A549 (cell line): ENCODE measurements at regions not wholly inside any gene's neighbourhood (a gene's known extent, or its start where the extent isn't known, plus 50 kb on each side); places are given as distances from the start of the nearest gene placed in this dataset.

Experiments used
- ATAC-seq, 2 experiments: fragments of 200-7000 bp in 1 of 2; fragments of >200 bp in 1 of 2; cut with Nextera tagmentation in 1 of 2; cut with Tn5 transposase in 1 of 2; 3 replicates each; pipeline versions ENCODE4 v1.8.0 to v1.9.1; 2018 to 2020; ENCODE audit warnings: mild to moderate bottlenecking in 1 of 2, moderate library complexity in 1 of 2
- CTCF ChIA-PET: fragments of 300-600 bp; sonication (Branson Sonifier 250); formaldehyde crosslinking; extraction: SDS; loops from one replicate; lab custom pipeline; 2021; ENCODE audit warnings: antibody characterized with exemption, inconsistent platforms; lab: Yijun Ruan, JAX
- POLR2A ChIA-PET: fragments of 350-600 bp; formaldehyde crosslinking; extraction: SDS; loops from one replicate; lab custom pipeline; 2021; ENCODE audit warnings: antibody characterized with exemption, inconsistent platforms; lab: Yijun Ruan, JAX
- DNase-seq, 2 experiments: peaks; one replicate each; pipeline versions ENCODE4 v3.0.0 to v3.0.0-alpha.2; 2011 to 2016; ENCODE audit warnings: low read depth in 1 of 2, low spot score in 1 of 2
- FAIRE-seq: peaks from 2 replicates; lab custom pipeline; 2011; peaks lifted over from hg19 to GRCh38; lab: Jason Lieb, UNC
- H3K27ac ChIP-seq, 2 experiments: fragments of >200 bp; sonication (Bioruptor Twin); formaldehyde crosslinking; 3 replicates each; pipeline ENCODE4 v1.5.1; 2016 to 2017
- H3K4me1 ChIP-seq: fragments of >200 bp; sonication (Bioruptor Twin); formaldehyde crosslinking; 3 replicates; pipeline ENCODE4 v1.6.1; 2016
- H3K4me2 ChIP-seq: fragments of >200 bp; sonication (Bioruptor Twin); formaldehyde crosslinking; 3 replicates; pipeline ENCODE4 v1.6.1; 2016
- H3K4me3 ChIP-seq: fragments of >200 bp; sonication (Bioruptor Twin); formaldehyde crosslinking; 3 replicates; pipeline ENCODE4 v1.5.1; 2016
- H3K9me3 ChIP-seq: fragments of >200 bp; sonication (Bioruptor Twin); formaldehyde crosslinking; 3 replicates; pipeline ENCODE4 v1.6.1; 2016
- BHLHE40 ChIP-seq: IDR thresholded peaks from 2 replicates; pipeline ENCODE4 v1.6.1; 2012; ENCODE audit warnings: low read depth, low read length, inconsistent platforms
- CBX8 ChIP-seq: fragments of 200-600 bp; sonication (generic); IDR thresholded peaks from 2 replicates; pipeline ENCODE4 v1.6.1; 2016
- EHF ChIP-seq: fragments of 250-450 bp; sonication (Bioruptor Pico); IDR thresholded peaks from 2 replicates; pipeline ENCODE4 v1.5.0; 2020; ENCODE audit warnings: mild to moderate bottlenecking
- EP300 ChIP-seq, 2 experiments: fragments of >200 bp; sonication (Bioruptor Twin); formaldehyde crosslinking; IDR thresholded peaks; 2 replicates in 1 of 2; 3 replicates in 1 of 2; pipeline ENCODE4 v1.6.1; 2016 to 2017
- FOSB ChIP-seq: fragments of 250-450 bp; sonication (Bioruptor Pico); IDR thresholded peaks from 2 replicates; pipeline ENCODE4 v1.5.0; 2020; ENCODE audit warnings: mild to moderate bottlenecking, moderate library complexity
- FOSL2 ChIP-seq, 2 experiments: fragments of 450-650 bp in 1 of 2; fragments of >200 bp in 1 of 2; sonication (Bioruptor Twin) in 1 of 2; formaldehyde crosslinking; IDR thresholded peaks; 2 replicates each; pipeline versions ENCODE4 v1.5.0 to v1.6.1; 2016 to 2020; ENCODE audit warnings: mild to moderate bottlenecking in 1 of 2, moderate library complexity in 1 of 2
- HOXB13 ChIP-seq: fragments of 250-450 bp; sonication (Bioruptor Pico); IDR thresholded peaks from 2 replicates; pipeline ENCODE4 v1.5.0; 2020; ENCODE audit warnings: low read depth, mild to moderate bottlenecking, moderate library complexity
- MAZ ChIP-seq: fragments of 150-350 bp; IDR thresholded peaks from 2 replicates; pipeline ENCODE4 v1.6.1; 2014; ENCODE audit warnings: antibody characterized with exemption, low read depth, low read length, borderline replicate concordance
- RAD21 ChIP-seq, 2 experiments: fragments of >200 bp in 1 of 2; sonication (Bioruptor Twin) in 1 of 2; formaldehyde crosslinking in 1 of 2; IDR thresholded peaks in 1 of 2; conservative IDR thresholded peaks in 1 of 2; 2 replicates in 1 of 2; 3 replicates in 1 of 2; pipeline ENCODE4 v1.6.1; 2012 to 2018; ENCODE audit warnings: inconsistent platforms in 1 of 2
- RCOR1 ChIP-seq: fragments of 150-350 bp; IDR thresholded peaks from 2 replicates; pipeline ENCODE4 v1.6.1; 2014; ENCODE audit warnings: antibody characterized with exemption, low read length, low read depth
- SREBF2 ChIP-seq: fragments of 450-650 bp; IDR thresholded peaks from 2 replicates; pipeline ENCODE4 v1.6.1; 2014; ENCODE audit warnings: mild to moderate bottlenecking, moderate library complexity
- ZSCAN20 ChIP-seq: fragments of 250-450 bp; sonication (Bioruptor Pico); IDR thresholded peaks from 2 replicates; pipeline ENCODE4 v1.8.0; 2022; ENCODE audit warnings: mild to moderate bottlenecking, moderate library complexity
- WGBS: methylation state at CpG from one replicate; pipeline ENCODE4 v1.1.6; 2017; ENCODE audit errors: missing lambda C conversion rate; 5-methylcytosine and 5-hydroxymethylcytosine counted together
- TF ChIP-seq, protein P1 (sequence below): fragments of 200-600 bp; sonication (generic); IDR thresholded peaks from 2 replicates; pipeline ENCODE4 v1.6.1; 2016; ENCODE audit warnings: antibody characterized with exemption, mild to moderate bottlenecking, moderate library complexity
- TF ChIP-seq, protein P2 (sequence below): fragments of 250-450 bp; sonication (Bioruptor Pico); IDR thresholded peaks from 2 replicates; pipeline ENCODE4 v1.5.0; 2020; ENCODE audit warnings: low read depth, mild to moderate bottlenecking, moderate library complexity

DNA sequence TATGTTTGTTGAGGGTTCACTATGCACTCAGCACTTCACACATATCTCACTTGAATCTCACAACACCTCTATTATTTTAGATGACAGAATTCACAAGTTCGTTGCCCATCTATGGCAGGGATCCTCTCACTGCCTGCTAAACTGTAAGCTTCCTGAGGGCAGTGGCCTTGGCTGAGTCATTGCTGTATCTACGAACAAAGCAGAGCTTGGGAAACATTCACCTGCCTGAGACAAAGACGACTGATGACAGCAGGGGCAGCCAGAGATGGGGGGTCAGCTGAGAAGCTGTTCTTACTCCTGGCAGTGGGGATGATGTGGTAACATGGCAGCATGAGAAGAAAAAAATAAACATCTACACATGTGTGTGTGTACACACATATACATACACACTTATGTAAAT, 125.5 kb upstream of the NMNAT3 start:
- TF ChIP-seq MAZ (no peak), CBX8 (no peak), BHLHE40 (no peak), RAD21 (conservative IDR thresholded peaks at IDR 0.05 in 1 of 2, IDR thresholded peaks at IDR 0.05 in 1 of 2) (no peak), FOSB (no peak), EHF (CRISPR knock-in tag) (no peak)
- FAIRE-seq (no peak), DNase-seq (no peak), ATAC-seq (no peak)
- 9% methylated on average over 3 of the region's 3 CpGs for WGBS
- Histone ChIP-seq H3K4me1 (no peaks in the 10 kb centered on the region), H3K27ac (no peak overlapping the region), H3K4me3 (no peak overlapping the region), H3K9me3 (no peaks in the 10 kb centered on the region), H3K4me2 (no peak overlapping the region)
- ChIA-PET CTCF (no interaction called here), POLR2A (no interaction called here)

DNA sequence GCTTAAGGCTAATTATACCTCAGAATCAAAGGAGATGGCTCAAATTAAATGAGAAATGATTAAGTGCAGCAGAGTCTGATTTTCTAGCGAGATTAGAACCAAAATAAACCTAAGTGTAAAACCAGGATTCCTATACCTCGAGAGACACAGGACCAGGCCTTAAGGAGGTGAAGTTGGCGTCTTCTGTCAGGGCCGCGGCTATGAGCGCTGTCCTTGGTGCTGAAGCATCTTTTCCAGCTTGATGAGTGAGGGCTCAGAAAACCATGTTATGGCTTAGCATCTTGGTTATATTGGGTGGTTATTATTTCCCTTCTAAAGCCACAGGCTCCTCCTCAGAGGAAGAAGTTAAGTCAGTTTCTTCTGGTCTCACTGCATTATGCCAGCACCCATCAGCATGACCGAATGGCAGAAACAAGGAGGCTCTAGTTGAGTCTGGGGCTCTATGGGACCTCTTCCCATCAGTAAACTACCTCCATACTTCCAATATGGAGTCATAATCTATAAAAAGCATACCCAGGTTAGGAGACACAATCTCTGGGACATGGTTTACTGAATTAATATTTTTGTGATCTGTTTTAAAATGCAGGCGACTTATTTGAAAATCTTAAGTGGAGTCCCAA, 120.1 kb upstream of the NMNAT3 start:
- no peak overlapping the region for H3K4me2 ChIP-seq
- ATAC-seq, result no peak
- TF ChIP-seq RCOR1, result no peak
- TF ChIP-seq, protein P1, sequence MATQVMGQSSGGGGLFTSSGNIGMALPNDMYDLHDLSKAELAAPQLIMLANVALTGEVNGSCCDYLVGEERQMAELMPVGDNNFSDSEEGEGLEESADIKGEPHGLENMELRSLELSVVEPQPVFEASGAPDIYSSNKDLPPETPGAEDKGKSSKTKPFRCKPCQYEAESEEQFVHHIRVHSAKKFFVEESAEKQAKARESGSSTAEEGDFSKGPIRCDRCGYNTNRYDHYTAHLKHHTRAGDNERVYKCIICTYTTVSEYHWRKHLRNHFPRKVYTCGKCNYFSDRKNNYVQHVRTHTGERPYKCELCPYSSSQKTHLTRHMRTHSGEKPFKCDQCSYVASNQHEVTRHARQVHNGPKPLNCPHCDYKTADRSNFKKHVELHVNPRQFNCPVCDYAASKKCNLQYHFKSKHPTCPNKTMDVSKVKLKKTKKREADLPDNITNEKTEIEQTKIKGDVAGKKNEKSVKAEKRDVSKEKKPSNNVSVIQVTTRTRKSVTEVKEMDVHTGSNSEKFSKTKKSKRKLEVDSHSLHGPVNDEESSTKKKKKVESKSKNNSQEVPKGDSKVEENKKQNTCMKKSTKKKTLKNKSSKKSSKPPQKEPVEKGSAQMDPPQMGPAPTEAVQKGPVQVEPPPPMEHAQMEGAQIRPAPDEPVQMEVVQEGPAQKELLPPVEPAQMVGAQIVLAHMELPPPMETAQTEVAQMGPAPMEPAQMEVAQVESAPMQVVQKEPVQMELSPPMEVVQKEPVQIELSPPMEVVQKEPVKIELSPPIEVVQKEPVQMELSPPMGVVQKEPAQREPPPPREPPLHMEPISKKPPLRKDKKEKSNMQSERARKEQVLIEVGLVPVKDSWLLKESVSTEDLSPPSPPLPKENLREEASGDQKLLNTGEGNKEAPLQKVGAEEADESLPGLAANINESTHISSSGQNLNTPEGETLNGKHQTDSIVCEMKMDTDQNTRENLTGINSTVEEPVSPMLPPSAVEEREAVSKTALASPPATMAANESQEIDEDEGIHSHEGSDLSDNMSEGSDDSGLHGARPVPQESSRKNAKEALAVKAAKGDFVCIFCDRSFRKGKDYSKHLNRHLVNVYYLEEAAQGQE, result peak; percentile 84
- FAIRE-seq, result no peak
- no peak overlapping the region for H3K4me3 ChIP-seq
- H3K4me1 ChIP-seq, result no peaks in the 10 kb centered on the region
- 61% methylated on average over 8 of the region's 8 CpGs for WGBS
- POLR2A ChIA-PET, result no interaction called here
- H3K27ac ChIP-seq, result no peak overlapping the region
- CTCF ChIA-PET, result no interaction called here
- no peaks in the 10 kb centered on the region for H3K9me3 ChIP-seq
- DNase-seq, result peak in 1 of 2 experiments; percentile 5

DNA sequence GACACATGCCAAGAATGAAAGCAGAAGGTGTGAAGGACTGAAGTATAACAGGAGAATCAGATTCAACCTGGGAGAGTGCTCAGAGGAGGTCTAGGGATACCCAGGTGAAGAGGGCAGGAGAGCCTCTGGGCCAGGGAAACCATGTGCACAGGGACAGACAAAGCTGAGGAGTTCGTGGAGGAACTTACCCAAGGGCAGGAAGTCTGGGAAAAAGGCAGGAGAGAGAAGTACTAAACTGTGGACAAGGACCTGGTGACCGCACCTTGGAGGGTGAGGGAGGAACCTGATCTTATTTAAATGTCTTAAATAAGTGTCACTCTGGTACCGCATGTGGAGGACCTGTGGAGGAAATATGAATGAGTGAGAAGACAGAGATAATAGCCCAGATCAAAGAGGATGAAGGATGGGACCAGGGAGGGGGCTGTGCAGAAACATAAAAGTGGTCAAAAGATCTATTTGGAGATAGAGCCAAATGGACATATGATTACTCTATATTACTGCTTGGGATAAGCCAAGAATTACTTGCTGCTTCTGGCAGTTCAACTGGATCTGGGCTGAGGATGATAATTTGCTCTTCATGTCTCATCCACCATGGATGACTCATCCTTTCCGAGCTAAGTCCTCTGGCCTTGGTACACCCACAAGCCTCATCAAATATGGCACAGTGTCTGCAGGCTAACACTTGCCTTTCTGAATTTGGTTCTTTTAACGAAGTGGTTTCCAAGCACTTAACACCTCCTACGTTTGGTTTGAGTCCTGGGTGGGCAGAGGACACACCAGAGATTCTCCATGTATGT, 116.9 kb upstream of the NMNAT3 start:
- Histone ChIP-seq H3K4me1 (no peaks in the 10 kb centered on the region), H3K4me2 (no peak overlapping the region), H3K4me3 (no peak overlapping the region), H3K27ac (no peak overlapping the region), H3K9me3 (no peaks in the 10 kb centered on the region)
- no peak for ATAC-seq
- ChIA-PET POLR2A (no interaction called here), CTCF (no interaction called here)
- TF ChIP-seq FOSL2 (IDR thresholded peaks at IDR 0.05), result no peak
- TF ChIP-seq FOSL2 (CRISPR knock-in tag; IDR thresholded peaks at IDR 0.05), result peak; percentile 50; the same call in 1 of the 2 replicates
- TF ChIP-seq HOXB13 (CRISPR knock-in tag), result no peak
- no peak for DNase-seq
- FAIRE-seq, result no peak
- WGBS, result 0% methylated on average over 6 of the region's 6 CpGs

DNA sequence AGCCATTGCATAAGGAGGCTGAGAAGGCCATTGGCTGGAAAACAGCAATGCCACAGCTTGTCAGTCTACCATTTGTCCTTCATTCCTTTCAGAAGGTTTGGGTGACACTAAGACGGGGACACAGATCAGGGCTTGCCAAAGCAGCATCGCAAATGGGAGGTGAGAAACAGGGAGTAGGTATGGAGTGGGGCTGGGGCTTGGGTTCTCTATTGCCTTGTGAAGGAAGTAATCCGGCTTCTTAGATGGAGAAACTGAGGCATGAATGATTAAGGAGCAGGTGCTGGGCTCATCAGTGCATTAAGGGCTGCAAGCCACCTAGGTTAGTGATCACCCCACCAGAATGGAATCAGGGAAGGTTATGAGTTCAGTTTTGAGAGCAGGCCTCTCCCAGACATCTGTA, 115.6 kb upstream of the NMNAT3 start:
- no peak for DNase-seq
- no peak for ATAC-seq
- WGBS, result 13% methylated on average over 3 of the region's 3 CpGs
- H3K27ac ChIP-seq, result no peak overlapping the region
- H3K4me3 ChIP-seq, result no peak overlapping the region
- no peak overlapping the region for H3K4me2 ChIP-seq
- no peaks in the 10 kb centered on the region for H3K9me3 ChIP-seq
- ChIA-PET CTCF (no interaction called here), POLR2A (no interaction called here)
- no peak for FAIRE-seq
- no peaks in the 10 kb centered on the region for H3K4me1 ChIP-seq
- TF ChIP-seq, protein P1, result no peak
- no peak for TF ChIP-seq ZSCAN20 (CRISPR knock-in tag)
- no peak for TF ChIP-seq SREBF2
- no peak for TF ChIP-seq HOXB13 (CRISPR knock-in tag)
- no peak for TF ChIP-seq EP300 (IDR thresholded peaks at IDR 0.05)
- TF ChIP-seq, protein P2, sequence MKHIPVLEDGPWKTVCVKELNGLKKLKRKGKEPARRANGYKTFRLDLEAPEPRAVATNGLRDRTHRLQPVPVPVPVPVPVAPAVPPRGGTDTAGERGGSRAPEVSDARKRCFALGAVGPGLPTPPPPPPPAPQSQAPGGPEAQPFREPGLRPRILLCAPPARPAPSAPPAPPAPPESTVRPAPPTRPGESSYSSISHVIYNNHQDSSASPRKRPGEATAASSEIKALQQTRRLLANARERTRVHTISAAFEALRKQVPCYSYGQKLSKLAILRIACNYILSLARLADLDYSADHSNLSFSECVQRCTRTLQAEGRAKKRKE (CRISPR knock-in tag), result no peak
